GM19328 (cell line): ENCODE measurements at regions not wholly inside any gene's neighbourhood (a gene's known extent, or its start where the extent isn't known, plus 50 kb on each side); places are given as distances from the start of the nearest gene placed in this dataset.

ENCODE experiments used
- ATAC-seq: cut with Tn5 transposase; IDR thresholded peaks from one replicate; pipeline ENCODE4 v1.9.1; 2021; ENCODE audit warnings: mild to moderate bottlenecking, moderate library complexity; ENCODE audit not compliant: unreplicated experiment

DNA sequence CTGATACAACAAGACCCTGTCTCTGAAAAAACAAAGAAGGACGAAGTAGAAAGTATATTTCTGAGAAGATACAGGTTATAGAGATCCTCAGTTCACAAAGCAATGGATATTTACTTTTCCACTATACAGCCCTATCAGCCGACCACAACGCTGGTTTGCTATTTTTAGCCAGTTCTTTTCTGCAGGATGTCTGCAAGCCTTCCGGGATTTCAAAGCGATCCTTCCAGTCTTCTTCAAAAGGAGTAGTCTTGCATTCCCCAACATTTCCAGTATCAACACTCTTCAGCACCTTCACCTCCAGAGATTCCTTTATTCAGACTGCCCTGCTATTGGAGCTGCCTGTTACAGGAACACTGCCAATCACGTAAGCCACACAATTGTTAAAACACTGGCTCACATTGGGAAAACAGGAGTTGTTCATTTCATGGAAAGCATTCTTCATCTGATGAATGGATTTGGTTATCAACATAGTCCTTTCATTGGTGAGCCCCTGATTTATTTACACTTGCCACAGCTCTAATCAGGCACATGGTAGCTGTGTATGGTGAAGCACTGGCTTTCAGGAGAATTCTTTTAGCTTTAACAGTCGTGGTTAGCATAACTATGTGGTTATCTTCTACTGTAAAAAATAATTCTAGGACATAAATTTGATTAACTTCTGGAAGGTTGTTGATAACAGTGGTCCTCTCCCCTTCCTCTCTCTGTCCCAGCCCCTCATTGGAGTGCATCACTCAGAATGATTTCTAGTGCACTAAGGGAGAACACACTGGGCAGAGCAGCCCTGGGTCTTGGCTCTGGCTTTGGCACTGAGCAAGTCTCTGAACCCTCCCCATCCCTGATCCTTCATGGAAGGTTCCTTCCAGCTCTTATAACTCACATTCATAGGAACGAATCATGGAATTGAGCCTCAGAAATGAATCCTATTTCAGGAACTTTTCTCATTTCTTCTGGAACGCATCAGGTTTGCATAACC is 109.9 kb upstream of the SORBS2 start:
- no peak for ATAC-seq

DNA sequence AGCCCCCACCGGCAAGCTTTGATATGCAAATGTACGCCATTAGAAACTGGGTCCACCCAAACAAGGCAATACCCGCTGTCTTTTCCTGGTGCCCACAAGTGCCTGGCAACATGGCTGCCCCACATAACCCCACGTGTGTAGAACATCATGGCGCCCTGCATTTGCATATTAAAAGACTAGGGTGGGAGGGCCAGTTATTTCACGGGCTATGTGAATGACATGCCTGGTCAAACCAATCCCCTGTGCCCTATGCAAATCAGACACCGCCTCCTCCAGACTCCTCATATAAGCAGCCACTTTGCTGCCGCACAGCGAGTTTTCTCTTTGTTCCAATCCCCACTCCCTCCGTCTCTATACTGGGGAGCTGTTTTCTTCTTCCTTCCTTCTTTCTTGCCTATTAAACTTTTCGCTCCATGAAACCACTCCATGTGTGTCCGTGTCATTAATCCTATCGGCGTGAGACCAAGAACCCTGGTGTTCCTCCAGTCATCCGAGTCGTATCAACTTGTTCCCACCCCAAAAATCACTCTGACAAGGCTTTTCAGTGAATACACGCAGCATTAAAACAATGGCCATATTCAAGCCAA is 112.6 kb upstream of the SORBS2 start:
- no peak for ATAC-seq

DNA sequence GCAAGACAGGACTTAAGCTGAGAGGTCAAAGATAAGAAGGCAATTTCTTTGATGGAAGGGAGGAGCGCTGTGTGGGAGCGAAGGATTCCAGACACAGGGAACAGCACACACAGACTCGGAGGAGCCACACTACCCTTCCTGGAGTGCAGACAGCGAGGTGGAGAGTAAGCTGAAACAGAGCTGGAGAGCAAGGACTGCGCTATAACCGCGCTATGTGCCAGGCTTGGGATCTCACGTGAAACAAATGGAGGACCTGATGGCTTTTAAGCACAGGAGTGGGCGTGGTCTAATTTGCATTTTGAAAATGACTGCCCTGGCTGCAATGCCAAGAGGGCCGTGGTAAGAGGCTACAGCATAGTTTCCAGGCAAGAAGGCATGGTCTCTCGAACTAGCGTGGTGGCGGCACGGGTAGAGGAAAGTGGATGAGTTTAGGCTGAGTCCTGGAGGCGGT is 113.9 kb upstream of the SORBS2 start:
- no peak for ATAC-seq

DNA sequence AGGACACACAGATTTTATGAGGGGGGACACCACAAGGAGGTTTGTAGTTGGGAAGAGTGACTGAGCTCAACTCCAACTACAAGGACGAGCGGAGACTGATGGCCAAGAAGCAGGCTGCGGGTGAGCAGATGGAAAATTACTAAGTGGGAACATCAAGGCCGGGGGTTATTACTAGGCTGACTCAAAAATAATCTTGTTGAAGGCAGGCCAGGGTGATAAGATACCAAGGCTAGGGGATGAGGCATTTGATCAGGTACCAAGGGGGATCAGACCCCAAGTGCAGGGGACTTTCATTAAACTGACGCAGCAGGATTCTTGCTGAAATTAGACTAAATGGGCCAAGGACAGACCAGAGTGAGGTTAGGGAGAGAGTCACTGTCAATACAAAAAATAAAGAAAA is 119.4 kb upstream of the SORBS2 start:
- ATAC-seq: no peak

DNA sequence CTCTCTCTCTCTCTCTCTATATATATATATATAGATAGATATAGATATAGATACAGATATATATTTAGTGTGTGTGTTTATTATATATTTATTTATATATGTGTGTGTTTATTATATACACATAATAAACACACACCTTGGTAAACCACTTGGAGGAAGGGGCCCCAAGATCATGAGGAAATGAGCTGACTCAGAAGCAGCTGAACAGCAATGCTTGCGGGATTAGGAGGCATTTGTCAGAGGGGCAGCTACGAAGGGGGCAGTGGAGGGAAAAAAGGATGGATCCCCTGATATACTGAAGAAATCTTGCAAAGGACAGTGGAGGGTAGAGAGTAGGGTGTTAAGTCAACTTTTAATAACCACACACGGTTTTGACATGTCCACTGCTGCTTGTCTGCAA is 120.0 kb upstream of the SORBS2 start:
- no peak for ATAC-seq

DNA sequence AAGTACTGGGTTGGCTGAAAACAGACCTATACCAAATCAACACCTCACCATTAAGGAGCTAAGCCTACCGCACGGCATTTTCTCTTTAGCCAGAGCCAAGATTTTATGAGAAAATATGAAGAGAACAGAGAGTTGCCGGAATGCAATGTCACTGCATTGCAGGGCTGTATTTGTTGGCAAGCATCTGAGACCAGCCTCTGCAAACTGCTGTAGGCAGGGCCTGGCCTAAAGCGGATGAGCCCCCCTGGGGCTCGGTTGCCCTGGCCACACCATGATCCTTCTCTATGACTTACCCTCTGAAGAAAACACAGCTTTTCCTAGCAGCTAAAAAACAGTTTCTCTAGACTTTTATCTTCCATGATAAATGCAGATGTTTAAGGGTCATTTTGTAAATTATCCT is 120.5 kb upstream of the SORBS2 start:
- ATAC-seq: no peak

DNA sequence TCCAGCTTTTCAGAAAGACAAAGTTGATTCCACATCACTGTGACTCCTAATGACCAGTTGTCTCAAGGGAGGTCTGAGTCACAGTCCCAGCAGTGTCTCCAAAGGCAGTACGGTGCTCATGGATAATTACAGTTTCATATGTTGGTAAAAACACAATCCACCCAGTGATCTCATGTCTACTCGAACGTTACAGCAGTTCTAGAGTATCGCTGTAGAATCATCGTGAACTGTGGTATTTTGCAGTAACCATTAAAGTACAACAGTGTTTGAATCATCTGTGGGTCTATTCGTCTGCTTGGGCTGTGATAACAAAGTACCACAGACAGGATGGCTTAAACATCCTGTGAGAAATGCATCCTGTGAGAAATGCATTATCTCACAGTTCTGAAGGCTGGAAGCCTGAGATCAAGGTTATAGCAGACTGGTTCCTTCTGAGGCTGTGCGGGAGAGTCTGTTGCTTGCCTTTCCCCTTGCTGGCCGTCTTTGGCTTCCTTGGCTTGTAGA is 121.1 kb upstream of the SORBS2 start:
- ATAC-seq: no peak

DNA sequence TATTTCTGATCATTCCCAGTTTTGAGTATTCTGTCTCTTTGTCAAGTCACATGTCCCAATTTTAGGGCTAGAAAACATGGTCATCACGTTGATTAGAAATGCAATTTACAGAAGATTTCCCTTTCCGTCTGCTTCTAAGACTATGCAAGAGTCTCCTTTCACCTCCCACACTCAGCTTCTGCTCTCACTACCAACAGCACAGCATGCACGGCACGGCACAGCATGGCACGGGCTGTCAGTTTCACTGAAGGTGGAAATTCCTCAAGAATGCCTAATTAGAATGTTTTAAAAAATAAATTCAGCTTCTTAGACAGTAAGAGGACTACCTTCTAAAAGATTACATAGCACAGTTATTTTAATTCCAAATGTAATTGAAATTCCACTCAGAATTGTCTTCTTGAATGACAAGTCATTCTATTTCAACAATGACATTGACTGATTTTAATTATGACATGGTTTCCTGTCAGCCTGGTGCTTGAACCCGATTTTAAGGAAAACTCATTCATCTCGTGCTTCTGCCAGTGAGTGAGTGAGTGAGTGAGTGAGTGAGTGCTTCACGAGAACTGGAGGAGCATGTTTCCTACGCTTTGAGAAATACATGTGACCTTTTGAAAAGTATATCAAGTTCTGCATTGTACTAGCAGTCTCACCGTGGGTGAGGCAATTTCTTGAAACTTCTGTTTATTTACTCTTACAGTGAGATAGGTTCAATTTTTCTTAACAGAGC is 124.8 kb upstream of the SORBS2 start:
- ATAC-seq: no peak

DNA sequence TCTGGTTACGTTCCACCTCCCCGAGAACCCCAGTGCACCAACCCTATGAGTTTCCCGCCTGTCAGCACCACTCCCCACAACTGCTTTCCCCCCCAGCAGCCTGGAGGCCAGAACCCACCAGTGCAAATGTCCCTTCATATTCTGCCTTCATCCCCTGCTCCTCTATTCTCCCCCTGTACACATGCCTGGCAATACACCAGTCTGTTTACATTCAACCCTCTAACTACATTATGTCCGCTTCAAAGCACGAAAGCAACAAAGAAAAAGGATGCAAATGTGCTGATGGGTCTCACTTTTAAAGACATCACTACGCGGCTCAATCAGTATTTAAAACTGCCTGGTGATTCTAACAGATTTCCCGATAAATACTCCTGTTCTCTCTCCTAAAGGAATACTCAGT is 126.7 kb upstream of the SORBS2 start:
- ATAC-seq: no peak

DNA sequence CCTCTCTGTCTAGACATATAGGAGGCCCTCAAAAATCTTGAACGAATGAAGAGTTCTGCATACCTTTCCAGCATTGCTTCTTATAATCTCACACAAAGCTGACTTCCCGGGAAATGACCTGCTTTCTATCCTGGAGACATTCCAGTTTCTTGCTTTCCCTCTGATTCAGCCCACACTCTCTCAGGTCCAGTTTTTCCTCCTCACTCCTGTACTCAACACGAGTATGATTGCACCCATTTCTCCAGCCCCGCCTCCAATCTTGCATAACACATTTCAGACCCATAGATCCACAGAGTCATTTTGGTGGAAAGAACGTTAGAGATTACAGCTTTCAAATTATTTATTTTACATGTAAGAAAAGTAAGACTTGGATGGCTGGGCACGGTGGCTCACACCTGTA is 127.5 kb upstream of the TLR3 start:
- ATAC-seq: no peak

DNA sequence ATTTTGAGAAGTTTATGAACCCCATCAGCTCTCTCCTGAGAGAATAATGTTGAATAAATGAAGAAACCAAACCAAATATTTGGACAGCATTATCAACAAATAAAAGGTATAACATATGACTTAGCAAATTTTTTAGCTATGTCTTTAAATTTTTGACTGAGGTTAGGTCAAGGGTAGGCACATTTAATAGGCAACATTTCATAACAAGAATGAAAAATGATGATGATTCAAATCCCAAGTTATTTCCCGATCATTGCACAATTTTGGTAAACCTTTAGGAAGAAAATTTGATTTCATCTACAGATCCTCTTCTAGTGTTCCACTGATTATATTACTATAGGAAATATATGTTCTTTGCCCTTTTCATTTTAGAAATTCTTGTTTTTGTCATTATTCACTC is 123.7 kb upstream of the TLR3 start:
- ATAC-seq: no peak

DNA sequence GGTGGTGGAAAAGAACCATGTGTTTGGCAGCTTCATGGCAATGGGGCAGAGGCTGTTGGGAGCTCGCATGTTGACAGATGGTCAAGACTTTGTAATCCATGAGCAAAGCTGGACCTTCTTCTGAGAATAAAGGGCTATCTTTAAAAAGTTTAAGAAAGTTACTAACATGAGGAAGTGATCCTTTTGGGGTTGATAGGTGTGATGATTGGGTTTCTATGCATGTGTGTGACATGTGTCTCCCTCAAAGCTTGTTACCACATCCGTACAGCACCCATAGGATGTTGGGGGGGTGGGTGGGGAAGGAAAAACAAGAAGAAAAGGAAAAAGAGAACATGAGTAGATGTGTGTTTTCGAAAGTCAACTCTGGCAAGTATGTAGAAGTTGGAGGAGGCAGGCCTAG is 123.0 kb upstream of the TLR3 start:
- ATAC-seq: no peak

DNA sequence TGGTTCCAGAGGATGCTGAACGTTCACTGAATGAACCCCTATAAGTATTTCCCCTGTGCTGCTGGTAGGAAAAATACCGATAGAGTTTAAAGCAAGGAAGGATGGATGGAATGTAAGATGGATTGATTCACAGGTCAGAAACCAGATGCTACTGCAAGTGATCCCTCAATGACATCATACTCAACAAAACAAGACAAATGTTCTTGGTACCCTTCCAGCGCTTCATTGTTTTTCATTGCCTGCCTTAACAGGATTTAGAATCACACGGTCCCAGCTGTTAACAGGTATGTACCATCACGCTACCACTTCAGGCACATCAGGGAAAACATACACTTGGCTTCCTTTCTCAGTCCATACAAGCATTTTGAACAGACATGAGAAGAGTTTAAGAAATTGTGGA is 118.1 kb upstream of the TLR3 start:
- no peak for ATAC-seq

DNA sequence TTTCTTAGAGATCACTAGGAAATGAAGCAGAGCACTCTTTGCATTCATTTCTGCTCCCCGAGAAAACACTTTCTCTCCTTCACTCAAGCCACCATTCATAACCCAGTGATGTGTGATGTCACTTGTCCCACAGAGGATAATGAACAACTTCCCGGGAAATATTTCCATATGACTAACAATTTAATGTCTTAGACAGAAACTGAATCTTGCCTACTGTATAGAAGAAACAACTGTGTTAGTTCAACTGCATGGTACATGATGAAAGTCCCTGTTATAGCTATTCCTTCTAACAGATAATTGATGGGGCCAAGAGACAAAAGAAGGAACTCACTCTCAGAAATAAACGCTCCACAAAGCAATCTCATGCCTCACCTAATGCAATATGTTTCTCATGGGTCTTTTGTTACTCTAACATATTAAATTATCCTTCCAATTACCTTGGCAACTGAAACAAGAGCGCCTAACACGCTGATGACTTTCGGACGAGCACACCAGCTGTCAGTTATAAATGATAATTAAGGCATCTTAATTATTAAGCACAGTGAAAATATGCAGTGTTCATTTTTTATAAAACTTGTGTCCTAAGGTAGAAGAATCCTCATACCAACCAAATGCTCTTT is 113.7 kb upstream of the TLR3 start:
- no peak for ATAC-seq

DNA sequence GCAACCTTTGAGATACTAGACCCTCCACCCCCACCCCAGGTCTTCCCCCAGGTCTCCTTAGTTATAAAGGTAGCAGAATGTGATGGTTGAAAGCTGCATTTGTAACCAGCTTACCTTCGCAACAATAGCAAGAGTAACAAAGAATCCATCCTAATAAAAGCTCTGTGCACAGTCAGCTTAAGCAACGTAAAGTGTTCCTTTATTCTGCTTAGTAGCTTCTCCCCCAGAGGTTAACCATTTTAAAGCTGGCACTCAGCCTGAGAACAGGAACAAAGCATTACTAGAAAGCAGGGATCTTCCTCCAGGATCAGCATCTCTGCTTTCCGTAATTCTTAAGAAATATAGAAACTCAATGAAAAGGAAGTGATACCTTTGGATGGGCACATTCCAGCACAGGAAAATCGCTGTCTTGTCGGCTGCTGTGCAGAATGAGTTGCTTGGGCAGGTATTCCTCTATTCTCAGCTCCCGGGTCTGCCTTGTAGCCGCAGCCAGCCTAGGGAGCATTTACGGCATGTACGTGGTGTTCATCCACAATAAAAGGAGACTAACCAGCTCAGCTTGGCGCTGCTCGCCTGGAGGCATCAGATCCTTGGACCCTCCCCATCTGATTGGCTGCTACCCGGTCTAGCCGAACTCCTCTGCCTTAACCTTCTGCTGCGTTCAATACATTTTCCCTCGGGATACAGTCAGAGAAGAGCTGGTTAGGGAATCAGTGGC is 113.0 kb upstream of the TLR3 start:
- ATAC-seq: no peak

DNA sequence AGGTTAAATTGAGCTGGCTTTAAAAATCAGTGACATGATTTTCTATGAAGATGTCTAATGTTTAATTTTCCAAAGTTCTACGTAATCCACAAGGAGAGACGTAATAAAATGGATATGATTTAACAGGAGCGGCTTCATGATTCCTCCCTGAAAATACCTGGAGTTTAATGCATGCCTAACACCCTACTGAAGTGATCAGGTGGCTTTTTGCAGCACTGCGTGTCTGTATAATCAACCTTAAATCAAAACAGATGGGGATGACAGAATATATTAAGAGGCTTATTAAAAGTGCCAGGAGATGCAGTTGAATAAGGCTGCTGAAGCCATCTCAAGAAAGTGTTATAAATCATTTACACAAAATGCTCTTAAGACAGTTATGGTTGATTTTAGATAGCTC is 112.4 kb upstream of the TLR3 start:
- no peak for ATAC-seq

DNA sequence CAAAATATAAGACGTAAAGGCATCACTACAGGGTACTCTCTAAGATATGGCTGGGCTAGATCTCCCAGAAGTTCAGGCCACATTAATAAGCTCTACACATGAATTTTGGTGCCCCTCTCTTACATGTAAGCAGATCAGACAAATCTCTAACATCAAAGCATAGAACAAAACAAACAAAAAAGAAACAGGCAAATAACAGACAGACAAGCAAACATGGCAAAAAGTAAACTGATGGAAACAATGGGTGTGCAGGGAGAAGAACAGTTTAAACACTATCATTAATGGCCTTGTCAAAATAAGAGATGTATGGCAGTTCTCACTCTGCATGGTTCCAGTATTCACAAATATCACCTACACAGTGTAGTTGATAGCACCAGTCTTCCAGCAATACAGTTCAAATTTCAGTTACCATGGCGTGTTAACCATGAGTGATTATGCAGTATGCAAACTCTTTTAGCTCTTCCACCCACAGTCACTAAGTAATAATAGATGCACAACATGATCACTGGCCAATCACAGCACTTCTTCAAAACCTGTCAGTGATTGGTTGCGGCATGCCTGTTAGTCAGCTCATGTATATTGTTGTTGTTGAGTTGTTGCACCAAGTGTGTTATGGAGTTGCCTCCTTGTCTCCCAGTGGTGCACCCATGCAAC is 110.7 kb upstream of the TLR3 start:
- ATAC-seq: no peak

DNA sequence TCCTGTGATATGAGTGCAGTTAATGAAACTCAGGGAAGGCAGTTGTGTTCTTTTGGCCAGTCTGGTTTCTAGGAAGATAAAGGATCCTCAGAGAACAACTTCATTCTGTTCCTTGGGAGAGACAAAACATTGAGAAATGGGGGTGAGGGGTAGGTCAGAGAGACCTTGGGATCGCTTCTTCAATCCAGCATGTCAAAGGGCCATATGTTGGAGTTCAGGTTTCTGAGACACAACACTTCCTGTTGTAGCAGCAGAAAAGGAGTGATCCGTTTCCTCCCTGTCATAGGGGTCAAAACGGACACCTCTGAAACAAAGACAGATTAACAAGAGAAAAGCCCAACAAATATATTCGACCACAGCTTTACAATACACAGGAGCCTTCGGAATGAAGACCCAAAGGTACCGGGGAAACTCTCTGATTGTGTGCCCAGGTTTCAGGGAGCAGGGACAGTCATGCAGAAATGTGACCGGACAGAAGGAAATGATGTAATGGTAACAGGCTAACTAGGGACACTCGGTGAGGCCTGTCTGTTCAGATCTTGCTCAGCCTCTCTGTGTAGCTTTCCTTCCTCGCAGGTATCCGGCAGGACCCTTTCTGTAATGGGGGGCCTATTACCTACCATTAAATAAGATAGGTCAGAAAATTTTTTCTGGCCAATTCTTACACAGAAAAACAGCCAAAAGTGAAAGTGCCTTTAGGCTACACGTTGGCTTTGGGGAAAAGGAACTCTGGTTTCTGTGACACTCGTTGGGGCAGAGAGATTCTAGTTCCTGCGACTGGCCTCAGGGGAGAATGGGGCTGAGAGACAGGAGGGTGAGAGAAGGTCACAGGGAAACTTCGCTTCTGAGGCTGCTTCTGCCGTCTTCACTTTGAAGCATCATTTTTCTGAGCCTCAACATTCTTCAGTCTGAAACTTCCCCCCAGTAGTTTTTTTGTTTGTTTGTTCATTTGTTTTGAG is 103.3 kb upstream of the TLR3 start:
- no peak for ATAC-seq

DNA sequence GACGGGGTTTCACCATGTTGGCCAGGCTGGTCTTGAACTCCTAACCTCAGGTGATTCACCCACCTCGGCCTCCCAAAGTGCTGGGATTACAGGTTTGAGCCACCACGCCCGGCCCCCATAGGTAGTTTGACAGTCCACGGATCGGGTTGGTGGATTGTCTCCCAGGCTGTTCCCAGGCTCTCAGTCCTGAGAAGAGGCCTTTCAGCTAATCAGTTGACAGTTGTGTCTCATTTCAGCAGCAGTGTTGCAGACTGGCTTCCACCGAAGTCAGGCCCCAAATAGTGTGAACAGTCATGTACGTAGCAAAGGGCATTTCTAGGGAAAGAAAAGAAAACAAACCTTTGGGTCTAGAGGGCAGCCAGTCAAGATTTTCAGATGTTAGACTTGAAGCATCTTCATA is 102.4 kb upstream of the TLR3 start:
- no peak for ATAC-seq
